ENCODE measurements at regions not wholly inside any gene's neighbourhood (a gene's known extent, or its start where the extent isn't known, plus 50 kb on each side); places are given as distances from the start of the nearest gene placed in this dataset.

DNA sequence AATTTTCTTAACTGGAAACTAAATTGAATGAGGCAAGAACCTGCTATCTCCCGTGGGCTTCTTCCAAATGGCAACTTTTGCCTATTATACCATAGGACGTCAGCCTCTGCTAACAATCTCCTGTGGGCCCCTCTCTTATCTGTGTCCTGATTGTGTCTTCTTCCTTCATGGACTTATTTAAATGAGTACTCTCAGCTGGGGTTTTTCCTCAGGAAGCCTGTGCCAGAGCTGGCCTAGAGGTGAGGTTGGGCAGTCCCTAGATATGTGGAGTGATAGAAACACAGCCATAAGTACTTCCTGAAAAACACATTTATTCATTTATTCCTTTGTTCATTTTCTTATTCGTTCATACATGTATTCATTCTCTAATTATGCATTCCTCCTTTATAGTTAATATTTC is 712.5 kb upstream of the SLIT2 start:
- H3K27me3 ChIP-seq (ENCODE audit: control insufficient read depth in 2 of 2, insufficient read depth in 2 of 2, low read length in 2 of 2), result no peaks in the 10 kb centered on the region
- CTCF ChIA-PET, result no interaction called here
- no peaks in the 10 kb centered on the region for H3K4me1 ChIP-seq (ENCODE audit: control insufficient read depth in 2 of 2, insufficient read depth in 2 of 2, low read length in 2 of 2)
- H3K27ac ChIP-seq (ENCODE audit: low read depth, low read length), result no peak overlapping the region
- intact Hi-C loops (cut with micrococcal nuclease), result no loop called here
- H3K36me3 ChIP-seq (ENCODE audit: control insufficient read depth in 2 of 3, insufficient read depth in 3 of 3, low read length in 3 of 3), result no peaks in the 10 kb centered on the region
- Mint-ChIP-seq H3K4me1 (no peaks in the 10 kb centered on the region), H3K36me3 (peaks cover 0 to 4% (median 0%) of the 10 kb centered on the region in 5 donors), H3K9me3 (peaks cover 0 to 20% (median 9%) of the 10 kb centered on the region in 11 donors), H3K27me3 (no peaks in the 10 kb centered on the region), H3K4me3 (no peak overlapping the region), H3K27ac (no peak overlapping the region)
- POLR2A ChIA-PET, result no interaction called here
- no peak for ATAC-seq
- DNase-seq, result no peak
- H3K9me3 ChIP-seq (ENCODE audit: control insufficient read depth in 2 of 3, low read length in 3 of 3), result no peaks in the 10 kb centered on the region
- H3K4me3 ChIP-seq (ENCODE audit: low read length), result no peak overlapping the region

- no peaks in the 10 kb centered on the region for H3K9me3 ChIP-seq (ENCODE audit: control insufficient read depth in 2 of 3, low read length in 3 of 3)
- ATAC-seq, result no peak
- H3K4me3 Mint-ChIP-seq, result no peak overlapping the region
- H3K4me1 Mint-ChIP-seq, result no peaks in the 10 kb centered on the region
- H3K27ac ChIP-seq (ENCODE audit: low read depth, low read length), result no peak overlapping the region
- intact Hi-C loops (cut with micrococcal nuclease), result no loop called here
- DNase-seq, result no peak
- H3K9me3 Mint-ChIP-seq, result peaks cover 0 to 10% (median 3%) of the 10 kb centered on the region in 11 donors
- no peak overlapping the region for H3K4me3 ChIP-seq (ENCODE audit: low read length)
- H3K27ac Mint-ChIP-seq, result no peak overlapping the region
- CTCF ChIA-PET, result no interaction called here
- H3K4me1 ChIP-seq (ENCODE audit: control insufficient read depth in 2 of 2, insufficient read depth in 2 of 2, low read length in 2 of 2), result no peaks in the 10 kb centered on the region
- no peaks in the 10 kb centered on the region for H3K36me3 ChIP-seq (ENCODE audit: control insufficient read depth in 2 of 3, insufficient read depth in 3 of 3, low read length in 3 of 3)
- peaks cover 0 to 4% (median 0%) of the 10 kb centered on the region in 5 donors for H3K36me3 Mint-ChIP-seq
- no peaks in the 10 kb centered on the region for H3K27me3 ChIP-seq (ENCODE audit: control insufficient read depth in 2 of 2, insufficient read depth in 2 of 2, low read length in 2 of 2)
- no peaks in the 10 kb centered on the region for H3K27me3 Mint-ChIP-seq
- POLR2A ChIA-PET, result no interaction called here
Observed at GRCh38 chr4:19534159-19534558, 717.5 kb upstream of the SLIT2 start.

DNA sequence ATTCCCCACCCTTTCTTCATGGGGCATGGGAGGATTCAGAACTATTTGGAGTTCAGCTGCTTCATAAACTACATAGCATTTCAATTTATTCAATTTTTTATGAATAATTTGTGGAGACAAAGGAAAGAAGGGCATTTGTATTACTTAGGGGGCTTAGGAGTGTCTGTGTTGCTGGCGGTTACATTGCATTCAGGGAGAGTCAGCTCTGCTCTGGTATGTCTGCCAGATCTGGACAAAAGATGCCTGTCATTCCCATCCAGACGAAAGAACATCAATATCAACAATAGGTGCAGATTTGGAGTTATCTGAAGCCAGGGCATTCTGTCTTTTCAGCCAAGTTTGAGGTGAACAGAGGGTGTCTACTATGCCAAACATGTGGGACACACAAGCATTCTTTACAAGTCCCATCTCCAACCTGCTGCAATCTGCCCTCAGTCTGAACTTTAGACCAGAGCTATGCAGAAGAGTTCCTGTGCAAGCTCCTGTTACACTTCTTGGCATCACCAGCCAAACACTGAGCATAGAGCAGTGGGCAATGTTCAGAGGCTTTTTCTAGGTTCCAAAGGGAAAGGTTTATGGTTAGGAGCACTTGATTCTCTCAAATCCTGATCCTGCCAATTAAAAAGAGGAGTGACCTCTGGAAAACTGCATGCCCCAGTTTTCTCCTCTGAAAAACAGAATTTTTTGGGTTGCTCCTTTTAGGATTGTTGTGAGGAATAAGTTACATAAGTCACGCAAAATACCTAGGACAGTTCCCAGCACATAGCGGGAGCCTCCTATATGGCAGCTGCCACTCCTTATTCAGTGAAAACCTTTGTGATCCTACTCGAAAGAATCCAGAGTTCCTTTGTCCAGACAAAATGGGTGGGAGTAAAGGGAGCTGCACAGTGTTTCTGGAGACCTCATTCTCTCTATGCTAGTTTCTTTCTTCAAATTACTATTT is 719.5 kb upstream of the SLIT2 start:
- no peaks in the 10 kb centered on the region for H3K36me3 Mint-ChIP-seq
- no peaks in the 10 kb centered on the region for H3K27me3 Mint-ChIP-seq
- H3K4me1 ChIP-seq (ENCODE audit: control insufficient read depth in 2 of 2, insufficient read depth in 2 of 2, low read length in 2 of 2), result no peaks in the 10 kb centered on the region
- H3K9me3 Mint-ChIP-seq, result peaks cover 0 to 19% (median 3%) of the 10 kb centered on the region in 11 donors
- ChIA-PET CTCF (no interaction called here), POLR2A (no interaction called here)
- no peaks in the 10 kb centered on the region for H3K9me3 ChIP-seq (ENCODE audit: control insufficient read depth in 2 of 3, low read length in 3 of 3)
- no peak overlapping the region for H3K27ac Mint-ChIP-seq
- H3K4me3 ChIP-seq (ENCODE audit: low read length), result no peak overlapping the region
- DNase-seq (no peak), ATAC-seq (no peak)
- no peaks in the 10 kb centered on the region for H3K27me3 ChIP-seq (ENCODE audit: control insufficient read depth in 2 of 2, insufficient read depth in 2 of 2, low read length in 2 of 2)
- H3K27ac ChIP-seq (ENCODE audit: low read depth, low read length), result no peak overlapping the region
- no peaks in the 10 kb centered on the region for H3K4me1 Mint-ChIP-seq
- H3K4me3 Mint-ChIP-seq, result no peak overlapping the region
- H3K36me3 ChIP-seq (ENCODE audit: control insufficient read depth in 2 of 3, insufficient read depth in 3 of 3, low read length in 3 of 3), result no peaks in the 10 kb centered on the region
- intact Hi-C loops (cut with micrococcal nuclease), result no loop called here

DNA sequence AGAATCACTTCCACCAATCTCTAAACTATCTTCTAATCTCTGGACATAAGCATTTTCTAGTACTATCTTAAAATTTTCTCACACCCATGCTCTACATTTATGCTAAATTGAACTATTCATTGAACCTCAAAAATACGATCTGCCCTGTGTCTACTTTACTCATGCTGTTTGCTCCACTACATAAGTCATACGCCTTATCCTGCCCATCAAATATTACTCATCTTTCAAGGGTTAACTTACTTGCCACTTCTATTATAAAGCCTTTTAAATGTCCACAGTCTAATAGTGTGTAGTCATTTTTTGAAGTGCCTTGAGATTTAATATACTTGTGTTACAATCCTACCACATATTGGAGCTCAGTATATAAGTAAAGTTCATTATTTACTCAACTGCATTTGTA is 727.7 kb upstream of the SLIT2 start:
- ChIA-PET CTCF (no interaction called here), POLR2A (no interaction called here)
- H3K4me1 Mint-ChIP-seq, result no peaks in the 10 kb centered on the region
- intact Hi-C loops (cut with micrococcal nuclease), result no loop called here
- H3K27me3 Mint-ChIP-seq, result no peaks in the 10 kb centered on the region
- ATAC-seq (no peak), DNase-seq (no peak)
- H3K9me3 Mint-ChIP-seq, result peaks cover 0 to 21% (median 6%) of the 10 kb centered on the region in 11 donors
- no peaks in the 10 kb centered on the region for H3K36me3 ChIP-seq (ENCODE audit: control insufficient read depth in 2 of 3, insufficient read depth in 3 of 3, low read length in 3 of 3)
- no peak overlapping the region for H3K4me3 Mint-ChIP-seq
- no peaks in the 10 kb centered on the region for H3K27me3 ChIP-seq (ENCODE audit: control insufficient read depth in 2 of 2, insufficient read depth in 2 of 2, low read length in 2 of 2)
- H3K27ac ChIP-seq (ENCODE audit: low read depth, low read length), result no peak overlapping the region
- no peak overlapping the region for H3K4me3 ChIP-seq (ENCODE audit: low read length)
- no peaks in the 10 kb centered on the region for H3K4me1 ChIP-seq (ENCODE audit: control insufficient read depth in 2 of 2, insufficient read depth in 2 of 2, low read length in 2 of 2)
- H3K27ac Mint-ChIP-seq, result no peak overlapping the region
- H3K9me3 ChIP-seq (ENCODE audit: control insufficient read depth in 2 of 3, low read length in 3 of 3), result no peaks in the 10 kb centered on the region
- no peaks in the 10 kb centered on the region for H3K36me3 Mint-ChIP-seq

- no peak overlapping the region for H3K4me3 Mint-ChIP-seq
- intact Hi-C loops (cut with micrococcal nuclease), result no loop called here
- no peak for DNase-seq
Observed at GRCh38 chr4:19522966-19523365, 728.7 kb upstream of the SLIT2 start.

GRCh38 chr4:19520939-19521520 is 730.7 kb upstream of the SLIT2 start:
- no peak overlapping the region for H3K27ac ChIP-seq (ENCODE audit: low read depth, low read length)
- Mint-ChIP-seq H3K36me3 (peaks cover 0 to 4% (median 0%) of the 10 kb centered on the region in 5 donors), H3K4me1 (no peaks in the 10 kb centered on the region), H3K9me3 (peaks cover 0 to 24% (median 7%) of the 10 kb centered on the region in 11 donors), H3K27me3 (no peaks in the 10 kb centered on the region), H3K27ac (no peak overlapping the region), H3K4me3 (no peak overlapping the region)
- no peaks in the 10 kb centered on the region for H3K27me3 ChIP-seq (ENCODE audit: control insufficient read depth in 2 of 2, insufficient read depth in 2 of 2, low read length in 2 of 2)
- POLR2A ChIA-PET, result no interaction called here
- CTCF ChIA-PET, result no interaction called here
- no peak for ATAC-seq
- no peaks in the 10 kb centered on the region for H3K36me3 ChIP-seq (ENCODE audit: control insufficient read depth in 2 of 3, insufficient read depth in 3 of 3, low read length in 3 of 3)
- intact Hi-C loops (cut with micrococcal nuclease), result no loop called here
- H3K9me3 ChIP-seq (ENCODE audit: control insufficient read depth in 2 of 3, low read length in 3 of 3), result no peaks in the 10 kb centered on the region
- DNase-seq, result no peak
- no peak overlapping the region for H3K4me3 ChIP-seq (ENCODE audit: low read length)
- no peaks in the 10 kb centered on the region for H3K4me1 ChIP-seq (ENCODE audit: control insufficient read depth in 2 of 2, insufficient read depth in 2 of 2, low read length in 2 of 2)

More at GRCh38 chr4:19522966-19523365, 728.7 kb upstream of the SLIT2 start:
- POLR2A ChIA-PET, result no interaction called here
- Mint-ChIP-seq H3K27me3 (no peaks in the 10 kb centered on the region), H3K36me3 (peaks cover 0 to 3% (median 0%) of the 10 kb centered on the region in 5 donors), H3K9me3 (peaks cover 0 to 18% (median 6%) of the 10 kb centered on the region in 11 donors), H3K4me1 (no peaks in the 10 kb centered on the region), H3K27ac (no peak overlapping the region)
- no peak for ATAC-seq
- no peak overlapping the region for H3K4me3 ChIP-seq (ENCODE audit: low read length)
- no peaks in the 10 kb centered on the region for H3K4me1 ChIP-seq (ENCODE audit: control insufficient read depth in 2 of 2, insufficient read depth in 2 of 2, low read length in 2 of 2)
- H3K27ac ChIP-seq (ENCODE audit: low read depth, low read length), result no peak overlapping the region
- no peaks in the 10 kb centered on the region for H3K9me3 ChIP-seq (ENCODE audit: control insufficient read depth in 2 of 3, low read length in 3 of 3)
- no peaks in the 10 kb centered on the region for H3K27me3 ChIP-seq (ENCODE audit: control insufficient read depth in 2 of 2, insufficient read depth in 2 of 2, low read length in 2 of 2)
- CTCF ChIA-PET, result no interaction called here
- H3K36me3 ChIP-seq (ENCODE audit: control insufficient read depth in 2 of 3, insufficient read depth in 3 of 3, low read length in 3 of 3), result no peaks in the 10 kb centered on the region
